Activated CD4-positive, alpha-beta T cell treated with anti-CD3 and anti-CD28 coated beads, Interleukin-2, amount 10 ng/mL, durations not matched to agents 7 days and 5 days (primary cell): ENCODE measurements at regions not wholly inside any gene's neighbourhood (a gene's known extent, or its start where the extent isn't known, plus 50 kb on each side); places are given as distances from the start of the nearest gene placed in this dataset.

ENCODE experiments used
- CTCF ChIA-PET: fragments of 350-600 bp; sonication (Branson Sonifier 250); formaldehyde crosslinking; loops from one replicate; lab custom pipeline; 2021; ENCODE audit warnings: antibody characterized with exemption; lab: Charles Lee
- POLR2A ChIA-PET: fragments of 350-600 bp; sonication (Branson Sonifier 250); formaldehyde crosslinking; loops from one replicate; lab custom pipeline; 2021; ENCODE audit warnings: antibody characterized with exemption; lab: Charles Lee
- DNase-seq: peaks from one replicate; pipeline ENCODE4 v3.0.0-alpha.2; 2020
- H3K27ac Mint-ChIP-seq: one replicate; pipeline ENCODE4 v1.8.0; 2021; ENCODE audit warnings: mild to moderate bottlenecking, moderate library complexity, mixed read lengths
- H3K27me3 Mint-ChIP-seq: one replicate; pipeline ENCODE4 v1.8.0; 2021; ENCODE audit warnings: mixed read lengths
- H3K36me3 Mint-ChIP-seq: one replicate; pipeline ENCODE4 v1.8.0; 2021; ENCODE audit warnings: low read depth, mixed read lengths
- H3K4me1 Mint-ChIP-seq: one replicate; pipeline ENCODE4 v1.8.0; 2021; ENCODE audit warnings: mixed read lengths
- H3K4me3 Mint-ChIP-seq: one replicate; pipeline ENCODE4 v1.8.0; 2021; ENCODE audit warnings: mild to moderate bottlenecking, moderate library complexity, mixed read lengths
- H3K9me3 Mint-ChIP-seq: one replicate; pipeline ENCODE4 v1.8.0; 2021; ENCODE audit warnings: mixed read lengths

DNA sequence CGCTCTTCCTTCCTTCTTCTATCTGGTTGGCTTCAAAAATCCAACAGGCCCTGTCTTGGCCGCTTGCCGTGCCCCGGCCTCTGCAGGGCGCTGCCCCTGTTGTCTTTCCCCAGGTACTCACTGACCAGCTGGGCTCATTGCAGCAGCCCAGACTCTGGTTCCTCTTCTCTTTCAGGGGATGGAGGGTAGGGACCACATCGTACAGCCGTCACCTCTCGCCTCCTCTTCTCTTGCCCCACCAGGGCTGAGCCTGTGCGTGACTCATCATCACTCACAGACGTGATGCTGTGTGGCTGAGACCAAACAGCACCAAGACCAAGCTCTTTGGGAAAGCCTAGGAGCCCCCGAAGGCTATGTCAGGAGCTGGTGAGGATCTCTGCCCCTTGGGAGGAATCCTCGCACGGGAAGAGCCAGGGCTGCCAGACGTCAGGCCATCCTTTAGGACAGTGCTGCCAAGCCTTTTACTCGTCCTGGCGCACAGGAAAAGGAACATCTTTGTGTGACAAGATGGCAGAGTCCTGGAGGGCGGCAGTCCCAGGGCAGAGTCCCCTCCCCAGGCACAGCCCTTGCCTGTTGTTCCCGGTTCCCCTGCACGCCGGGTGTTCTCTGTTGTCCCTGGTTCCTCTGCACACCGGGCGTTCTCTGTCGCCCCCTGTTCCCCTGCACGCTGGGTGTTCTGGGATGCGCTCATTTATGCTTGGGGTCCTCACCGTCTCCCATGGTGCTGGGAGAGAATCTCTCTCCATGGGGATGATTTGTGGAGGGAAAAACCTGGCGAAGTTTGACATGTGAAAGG is 188.5 kb upstream of the SHH start:
- Mint-ChIP-seq H3K27ac (no peak overlapping the region), H3K27me3 (peaks cover 26% of the 10 kb centered on the region), H3K9me3 (no peaks in the 10 kb centered on the region), H3K4me1 (peaks cover 31% of the 10 kb centered on the region), H3K4me3 (no peak overlapping the region), H3K36me3 (no peaks in the 10 kb centered on the region)
- ChIA-PET CTCF (no interaction called here), POLR2A (no interaction called here)
- DNase-seq, result no peak

DNA sequence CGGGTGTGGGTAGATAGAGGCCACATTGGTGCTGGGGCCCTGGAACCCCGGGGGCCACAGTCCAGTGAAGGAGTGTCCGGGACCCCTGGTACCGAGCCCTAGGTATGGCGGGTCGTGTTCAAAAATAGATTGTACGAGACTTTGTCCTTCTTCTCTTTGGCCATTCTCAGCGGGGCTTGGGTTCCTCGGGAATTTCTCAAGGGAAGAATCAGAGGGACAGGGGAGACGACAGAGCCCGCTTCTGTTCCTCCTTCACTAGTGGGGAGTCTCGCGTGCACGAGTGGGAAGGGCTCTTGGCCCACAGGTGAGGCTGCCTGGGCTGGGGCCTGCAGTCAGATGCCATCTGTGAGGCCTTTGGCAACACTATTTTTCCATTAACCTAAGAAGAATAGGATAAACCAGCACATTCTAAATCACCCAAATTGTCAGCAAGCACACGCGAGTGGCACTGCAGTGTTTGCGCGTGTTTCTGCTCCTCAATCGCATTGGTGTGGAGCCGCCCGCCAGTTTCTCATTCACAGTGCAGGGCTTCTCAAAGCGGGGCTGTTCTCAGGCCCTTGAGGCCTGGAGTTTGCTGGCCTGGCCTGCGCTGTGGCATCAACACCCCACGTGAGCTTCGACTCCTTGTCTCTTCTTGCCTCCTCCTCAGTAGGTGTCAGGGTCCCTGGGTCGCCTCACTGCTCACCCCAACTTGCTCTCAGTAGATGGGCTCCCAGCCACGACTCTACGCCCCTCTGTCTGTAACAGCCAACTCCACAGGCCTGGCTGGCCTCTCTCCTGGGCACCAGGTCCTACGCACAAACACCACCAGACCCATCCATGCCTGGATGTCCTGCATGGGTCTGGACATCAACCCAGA is 187.6 kb upstream of the SHH start:
- Mint-ChIP-seq H3K27ac (peak overlapping the region; percentile 41), H3K4me3 (no peak overlapping the region), H3K4me1 (peaks cover 39% of the 10 kb centered on the region), H3K27me3 (peaks cover 31% of the 10 kb centered on the region), H3K9me3 (no peaks in the 10 kb centered on the region), H3K36me3 (no peaks in the 10 kb centered on the region)
- POLR2A ChIA-PET, result no interaction called here
- CTCF ChIA-PET, result no interaction called here
- no peak for DNase-seq

DNA sequence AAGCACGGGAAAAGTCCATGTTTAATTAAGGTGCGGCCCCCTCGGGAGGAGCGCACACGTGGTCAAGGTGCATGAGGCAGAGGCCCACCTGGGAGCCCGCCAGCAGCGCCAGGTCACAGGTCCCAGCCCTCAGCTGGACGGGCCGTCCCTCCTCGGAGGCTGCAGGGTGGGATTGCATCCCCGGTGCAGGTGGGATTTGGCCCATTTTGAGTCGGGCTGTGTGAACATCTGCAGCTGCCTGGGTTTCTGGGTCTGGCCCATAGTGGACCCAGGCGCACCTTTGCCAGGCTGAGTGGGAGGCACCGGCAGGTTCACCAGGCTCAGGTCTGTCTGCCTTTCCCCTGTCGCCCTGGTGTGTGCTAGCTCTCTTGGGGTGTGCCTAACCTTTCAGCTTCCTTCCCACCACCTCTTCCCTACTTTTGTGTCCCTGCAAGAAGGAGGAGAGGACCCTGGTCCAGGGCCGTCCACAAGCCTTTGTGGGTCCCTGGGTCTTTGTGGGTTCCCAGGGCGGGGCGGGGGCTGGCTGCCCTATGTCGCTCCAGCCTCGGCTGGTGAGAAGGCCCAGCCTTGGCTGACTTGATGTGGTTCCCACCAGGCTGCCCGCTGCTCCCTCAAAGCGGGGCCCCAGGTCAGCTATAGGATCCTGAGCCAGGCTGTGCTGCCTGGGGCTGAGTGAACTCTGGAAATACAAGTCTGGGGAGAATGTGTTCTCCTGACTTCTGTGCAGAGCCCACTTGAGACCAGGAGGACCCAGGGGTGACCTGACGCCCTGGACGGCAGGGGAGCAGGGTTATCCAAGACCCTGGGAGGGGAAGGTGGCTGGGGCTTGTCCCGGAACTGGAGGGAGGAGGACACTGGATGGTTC is 186.7 kb upstream of the SHH start:
- Mint-ChIP-seq H3K27ac (no peak overlapping the region), H3K27me3 (peaks cover 39% of the 10 kb centered on the region), H3K4me3 (no peak overlapping the region), H3K4me1 (peaks cover 48% of the 10 kb centered on the region), H3K9me3 (peaks cover 2% of the 10 kb centered on the region), H3K36me3 (peaks cover 2% of the 10 kb centered on the region)
- no peak for DNase-seq
- ChIA-PET CTCF (no interaction called here), POLR2A (no interaction called here)

DNA sequence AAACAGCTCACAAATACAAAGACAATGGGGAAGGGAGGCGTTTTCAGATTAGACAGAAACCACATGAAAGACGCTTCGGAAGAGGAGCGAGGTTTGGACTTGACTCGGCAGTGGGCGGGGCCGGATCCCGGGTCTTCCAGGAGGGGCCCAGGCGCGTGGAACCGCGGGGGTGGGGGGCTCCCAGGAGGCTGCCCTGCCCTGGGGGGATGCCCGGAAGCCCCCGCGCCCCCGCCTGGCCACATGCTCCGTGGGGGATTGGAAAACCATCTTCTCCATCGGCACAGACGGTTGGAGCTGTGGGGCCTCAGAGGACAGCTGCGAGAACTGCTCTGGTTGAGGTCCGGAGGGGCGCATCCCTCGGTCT is 186.0 kb upstream of the SHH start:
- DNase-seq, result peak; percentile 55
- POLR2A ChIA-PET, result no interaction called here
- Mint-ChIP-seq H3K27me3 (peaks cover 40% of the 10 kb centered on the region), H3K4me3 (peak overlapping the region; percentile 51), H3K9me3 (peaks cover 2% of the 10 kb centered on the region), H3K27ac (peak overlapping the region; percentile 79), H3K36me3 (peaks cover 2% of the 10 kb centered on the region), H3K4me1 (peaks cover 52% of the 10 kb centered on the region)
- CTCF ChIA-PET, result interaction anchor here (0.6 to 1.1 kb wide), 3 partner anchors 19 to 819 kb away, joined by 3 to 5 read pairs (median 3); no protein-coding TSS in a partner anchor

DNA sequence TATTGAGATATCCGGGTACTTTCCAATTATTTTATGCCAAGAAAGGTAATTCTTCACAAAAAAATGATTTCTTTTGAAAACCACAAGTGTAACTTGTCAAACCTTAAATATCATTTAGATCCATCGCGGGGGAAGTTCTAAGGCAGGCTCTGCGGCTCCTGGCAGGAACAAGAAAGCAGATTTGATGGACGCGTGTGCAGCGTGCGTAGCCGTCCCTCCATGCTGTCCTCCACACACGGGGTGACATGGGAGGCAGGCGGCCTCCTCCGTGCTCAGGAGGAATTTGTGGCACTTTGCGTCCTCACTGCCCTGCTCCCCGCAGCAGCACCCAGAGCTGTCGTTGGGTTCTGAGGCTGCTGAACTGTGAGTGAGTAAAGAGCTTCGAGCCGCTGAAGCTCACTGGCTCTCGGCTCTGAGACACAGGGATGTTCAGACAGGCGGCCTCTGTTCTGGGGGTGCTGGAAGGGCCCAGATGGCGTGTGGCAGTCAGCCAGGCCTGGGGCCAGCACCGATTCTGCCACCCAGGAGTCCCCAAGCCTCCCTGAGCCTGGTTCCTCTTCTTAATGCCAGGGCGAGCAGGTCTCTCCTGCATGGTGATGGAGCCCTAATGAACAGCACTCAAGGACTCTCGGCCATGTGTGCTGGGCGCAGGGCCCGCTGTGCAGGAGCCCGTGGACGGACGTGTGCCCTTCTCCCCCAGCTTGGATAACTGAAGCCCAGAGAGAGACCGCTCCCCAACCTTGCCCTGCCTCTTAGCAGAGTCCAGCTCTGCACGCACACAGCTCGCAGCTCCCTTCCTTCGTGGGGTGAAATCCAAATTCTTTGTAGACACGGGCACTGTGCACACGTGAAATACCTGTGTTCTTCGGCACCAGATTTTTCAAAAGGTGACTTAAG is 185.4 kb upstream of the SHH start:
- Mint-ChIP-seq H3K4me1 (peaks cover 56% of the 10 kb centered on the region), H3K27me3 (peaks cover 37% of the 10 kb centered on the region), H3K27ac (peak overlapping the region; percentile 79), H3K9me3 (peaks cover 2% of the 10 kb centered on the region), H3K36me3 (peaks cover 2% of the 10 kb centered on the region), H3K4me3 (peak overlapping the region; percentile 51)
- DNase-seq, result no peak
- ChIA-PET POLR2A (no interaction called here), CTCF (interaction anchor here (0.6 to 1.1 kb wide), 3 partner anchors 20 to 818 kb away, joined by 3 to 5 read pairs (median 3); no protein-coding TSS in a partner anchor)

DNA sequence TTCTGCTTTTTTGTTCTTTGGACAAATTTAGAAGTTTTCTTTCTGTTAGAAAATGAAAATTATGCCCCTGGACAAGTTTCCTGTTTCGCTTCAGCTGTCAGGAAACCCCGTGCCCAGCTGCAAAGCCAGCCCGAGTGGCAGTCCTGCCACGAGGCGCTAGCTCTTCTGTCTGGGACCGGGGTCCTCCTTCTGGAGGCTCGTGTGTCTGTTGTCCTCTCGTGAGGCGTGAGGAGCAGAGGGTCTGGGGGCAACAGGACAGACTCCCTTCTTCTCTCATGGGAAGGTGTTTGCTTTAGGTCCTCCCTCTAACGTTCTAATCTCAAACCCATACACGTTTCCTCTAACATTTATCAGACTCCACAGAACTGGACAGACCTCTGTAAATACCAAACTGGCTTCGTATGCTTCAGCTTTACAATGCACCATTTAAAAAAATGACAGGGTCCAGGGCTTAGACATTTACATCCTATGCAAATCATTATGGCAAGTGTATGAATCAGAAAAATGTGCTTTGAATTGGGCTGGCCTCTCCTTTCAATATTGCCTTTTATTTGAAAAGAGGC is 184.5 kb upstream of the SHH start:
- Mint-ChIP-seq H3K27me3 (peaks cover 41% of the 10 kb centered on the region), H3K4me3 (peak overlapping the region; percentile 42), H3K27ac (peak overlapping the region; percentile 65), H3K4me1 (peaks cover 64% of the 10 kb centered on the region), H3K36me3 (peaks cover 2% of the 10 kb centered on the region), H3K9me3 (peaks cover 2% of the 10 kb centered on the region)
- POLR2A ChIA-PET, result no interaction called here
- DNase-seq, result no peak
- CTCF ChIA-PET, result no interaction called here

DNA sequence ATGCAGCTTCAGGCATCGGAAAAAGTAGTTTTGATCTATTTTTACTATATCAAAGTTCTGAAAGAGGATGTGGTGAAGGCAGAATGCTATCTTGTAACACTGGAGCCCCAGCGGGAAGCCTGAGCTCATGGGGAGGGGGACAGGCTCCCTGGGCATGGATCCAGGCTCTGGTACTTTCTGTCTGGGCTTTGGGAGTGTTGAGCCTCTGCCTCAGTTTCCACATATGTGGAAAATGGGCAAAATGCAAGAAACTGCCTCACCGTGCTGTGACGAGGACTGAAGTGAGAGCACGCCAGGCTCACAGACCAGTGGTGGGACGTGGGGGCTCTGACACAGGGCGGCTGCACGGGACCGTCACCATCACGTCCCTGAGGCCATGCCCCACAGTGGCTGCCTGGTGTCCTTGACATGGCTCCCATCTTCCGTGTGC is 182.9 kb upstream of the SHH start:
- DNase-seq, result peak; percentile 25
- CTCF ChIA-PET, result no interaction called here
- POLR2A ChIA-PET, result no interaction called here
- Mint-ChIP-seq H3K9me3 (peaks cover 5% of the 10 kb centered on the region), H3K4me3 (peak overlapping the region; percentile 44), H3K36me3 (peaks cover 4% of the 10 kb centered on the region), H3K27ac (no peak overlapping the region), H3K4me1 (peaks cover 60% of the 10 kb centered on the region), H3K27me3 (peaks cover 42% of the 10 kb centered on the region)

DNA sequence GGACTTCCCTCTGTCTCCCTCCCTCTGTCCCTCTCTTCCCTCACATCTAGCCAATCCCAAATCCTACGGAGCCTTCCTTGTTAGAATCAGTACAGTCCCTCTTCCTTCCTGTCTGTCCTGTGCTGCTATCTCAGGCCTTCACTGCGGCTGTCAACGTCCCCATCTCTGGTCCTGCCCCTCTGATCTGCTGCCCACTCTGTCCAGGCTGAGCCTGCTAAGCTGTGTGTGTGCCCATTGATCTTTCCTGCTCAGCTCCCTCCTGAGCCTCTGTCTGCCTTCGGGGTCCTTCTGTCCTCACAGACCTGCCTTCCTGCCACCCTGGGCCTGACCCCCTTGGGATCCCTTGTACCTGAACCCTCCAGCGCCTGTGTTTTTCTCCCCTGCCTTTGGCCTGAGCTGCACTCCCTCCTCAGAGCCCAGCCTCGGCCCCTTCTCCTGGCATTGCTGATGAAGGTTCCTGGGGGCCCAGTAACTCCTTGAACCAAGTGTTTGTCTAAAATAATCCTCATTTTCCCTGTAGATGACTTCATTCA is 182.1 kb upstream of the SHH start:
- no peak for DNase-seq
- peaks cover 4% of the 10 kb centered on the region for H3K36me3 Mint-ChIP-seq
- CTCF ChIA-PET, result no interaction called here
- peak overlapping the region; percentile 41 for H3K27ac Mint-ChIP-seq
- peaks cover 59% of the 10 kb centered on the region for H3K4me1 Mint-ChIP-seq
- POLR2A ChIA-PET, result no interaction called here
- H3K9me3 Mint-ChIP-seq, result peaks cover 5% of the 10 kb centered on the region
- peaks cover 41% of the 10 kb centered on the region for H3K27me3 Mint-ChIP-seq
- peak overlapping the region; percentile 44 for H3K4me3 Mint-ChIP-seq

DNA sequence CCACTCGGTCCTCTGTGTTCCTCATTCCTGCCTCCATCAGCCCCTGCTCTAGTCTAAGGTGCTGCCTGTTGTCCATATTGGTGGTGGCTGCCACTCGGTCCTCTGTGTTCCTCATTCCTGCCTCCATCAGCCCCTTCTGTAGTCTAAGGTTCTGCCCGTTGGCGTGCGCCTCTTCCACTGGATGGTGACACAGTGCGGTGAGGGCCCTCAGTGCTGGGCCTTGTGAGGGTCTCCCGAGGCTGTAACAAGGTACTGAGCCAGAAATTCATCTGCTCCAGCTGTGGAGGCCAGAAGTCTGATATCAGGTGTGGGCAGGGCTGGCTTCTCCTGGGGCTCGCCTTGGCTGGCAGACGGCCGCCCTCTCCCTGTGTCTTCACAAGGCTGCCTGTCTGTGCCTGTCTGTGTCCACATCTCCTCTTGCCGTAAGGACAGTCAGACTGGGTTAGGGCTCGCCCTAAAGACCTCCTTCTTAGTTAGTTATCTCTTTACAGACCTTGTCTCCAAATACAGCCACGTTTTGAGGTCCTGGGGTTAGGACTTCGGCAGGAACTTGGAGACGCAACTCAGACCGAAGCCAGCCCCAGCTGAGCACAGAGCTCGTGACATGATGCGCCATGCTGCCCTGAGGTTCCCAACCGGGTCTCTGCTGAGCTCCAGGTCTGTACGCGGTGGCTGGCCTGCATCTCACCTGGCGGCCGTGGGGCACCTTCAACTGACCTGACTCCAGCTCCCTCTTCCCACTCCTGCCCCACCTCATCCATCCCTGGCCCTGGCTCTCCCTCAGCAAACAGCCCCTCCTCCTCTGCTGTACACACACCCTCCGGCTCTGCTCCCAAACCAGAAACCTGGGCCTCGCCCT is 181.4 kb upstream of the SHH start:
- Mint-ChIP-seq H3K4me1 (peaks cover 62% of the 10 kb centered on the region), H3K27me3 (peaks cover 41% of the 10 kb centered on the region), H3K9me3 (peaks cover 5% of the 10 kb centered on the region), H3K36me3 (peaks cover 4% of the 10 kb centered on the region), H3K4me3 (no peak overlapping the region), H3K27ac (peak overlapping the region; percentile 41)
- POLR2A ChIA-PET, result no interaction called here
- CTCF ChIA-PET, result interaction anchor here (0.6 kb wide), 1 partner anchor 1131 kb away, joined by 4 read pairs; no protein-coding TSS in a partner anchor
- no peak for DNase-seq

DNA sequence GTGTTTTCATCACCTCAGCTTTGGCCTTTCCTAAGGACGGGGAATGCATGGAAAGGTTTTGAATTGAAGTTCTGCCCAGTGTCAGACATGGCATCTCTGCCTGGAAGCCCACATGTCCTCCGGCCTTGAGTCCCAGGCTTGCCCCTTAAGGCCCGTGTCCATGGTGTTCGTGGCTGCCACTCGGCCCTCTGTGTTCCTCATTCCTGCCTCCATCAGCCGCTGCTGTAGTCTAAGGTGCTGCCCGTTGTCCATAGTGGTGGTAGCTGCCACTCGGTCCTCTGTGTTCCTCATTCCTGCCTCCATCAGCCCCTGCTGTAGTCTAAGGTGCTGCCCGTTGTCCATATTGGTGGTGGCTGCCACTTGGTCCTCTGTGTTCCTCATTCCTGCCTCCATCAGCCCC is 180.7 kb upstream of the SHH start:
- DNase-seq, result no peak
- H3K9me3 Mint-ChIP-seq, result peaks cover 5% of the 10 kb centered on the region
- POLR2A ChIA-PET, result no interaction called here
- peaks cover 38% of the 10 kb centered on the region for H3K27me3 Mint-ChIP-seq
- H3K4me3 Mint-ChIP-seq, result no peak overlapping the region
- H3K4me1 Mint-ChIP-seq, result peaks cover 60% of the 10 kb centered on the region
- CTCF ChIA-PET, result interaction anchor here (0.6 kb wide), 1 partner anchor 1131 kb away, joined by 4 read pairs; no protein-coding TSS in a partner anchor
- no peak overlapping the region for H3K27ac Mint-ChIP-seq
- peaks cover 4% of the 10 kb centered on the region for H3K36me3 Mint-ChIP-seq

DNA sequence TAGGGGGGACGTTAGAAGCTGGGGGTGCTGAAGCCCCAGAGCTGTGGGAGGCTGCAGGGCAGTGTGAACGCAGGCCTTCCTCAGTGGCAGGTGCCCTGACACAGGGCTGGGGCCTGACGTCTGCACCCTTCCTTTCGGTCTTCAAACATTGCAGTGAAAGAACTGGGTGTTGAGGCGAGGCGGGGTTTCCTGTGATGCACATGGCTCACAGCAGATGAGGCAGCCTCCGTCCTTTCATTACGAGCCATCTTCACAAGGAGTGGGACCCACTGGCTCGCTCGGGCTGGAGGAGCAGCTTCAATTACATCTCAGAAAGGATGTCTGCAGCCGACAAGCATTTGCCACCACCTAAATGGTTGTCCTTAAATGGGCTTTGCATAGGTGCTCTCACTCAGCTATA is 180.3 kb upstream of the SHH start:
- Mint-ChIP-seq H3K36me3 (peaks cover 4% of the 10 kb centered on the region), H3K4me1 (peaks cover 57% of the 10 kb centered on the region), H3K27ac (no peak overlapping the region), H3K9me3 (peaks cover 5% of the 10 kb centered on the region), H3K4me3 (no peak overlapping the region), H3K27me3 (peaks cover 38% of the 10 kb centered on the region)
- DNase-seq, result peak; percentile 23
- POLR2A ChIA-PET, result no interaction called here
- CTCF ChIA-PET, result no interaction called here
